OCI-LY7 (cell line): ENCODE measurements at regions not wholly inside any gene's neighbourhood (a gene's known extent, or its start where the extent isn't known, plus 50 kb on each side); places are given as distances from the start of the nearest gene placed in this dataset.

ENCODE experiments used
- CTCF ChIP-seq: fragments of 200-600 bp; sonication (generic); conservative IDR thresholded peaks from 2 replicates; pipeline ENCODE4 v1.5.1; 2014; ENCODE audit warnings: mild to moderate bottlenecking, antibody characterized with exemption, low read length, moderate library complexity, mixed read lengths
- EZH2phosphoT487 ChIP-seq: fragments of 200-600 bp; sonication (generic); IDR thresholded peaks from 2 replicates; pipeline ENCODE4 v1.6.1; 2018; ENCODE audit warnings: low read depth, borderline replicate concordance, mild to moderate bottlenecking, mixed run types, antibody characterized with exemption, low read length, moderate library complexity, mixed read lengths

- TF ChIP-seq CTCF (no peak), EZH2phosphoT487 (no peak)
These were observed 174.3 kb downstream of the KLF13 start for GRCh38 chr15:31500766-31501449.
